ENCODE measurements at regions not wholly inside any gene's neighbourhood (a gene's known extent, or its start where the extent isn't known, plus 50 kb on each side); places are given as distances from the start of the nearest gene placed in this dataset.

GRCh38 chr12:63348556-63348955 is 197.6 kb upstream of the AVPR1A start:
- no peak for TF ChIP-seq MXI1 (IDR thresholded peaks at IDR 0.05; ENCODE audit: borderline replicate concordance, low read depth, low read length)
- TF ChIP-seq, protein P1, sequence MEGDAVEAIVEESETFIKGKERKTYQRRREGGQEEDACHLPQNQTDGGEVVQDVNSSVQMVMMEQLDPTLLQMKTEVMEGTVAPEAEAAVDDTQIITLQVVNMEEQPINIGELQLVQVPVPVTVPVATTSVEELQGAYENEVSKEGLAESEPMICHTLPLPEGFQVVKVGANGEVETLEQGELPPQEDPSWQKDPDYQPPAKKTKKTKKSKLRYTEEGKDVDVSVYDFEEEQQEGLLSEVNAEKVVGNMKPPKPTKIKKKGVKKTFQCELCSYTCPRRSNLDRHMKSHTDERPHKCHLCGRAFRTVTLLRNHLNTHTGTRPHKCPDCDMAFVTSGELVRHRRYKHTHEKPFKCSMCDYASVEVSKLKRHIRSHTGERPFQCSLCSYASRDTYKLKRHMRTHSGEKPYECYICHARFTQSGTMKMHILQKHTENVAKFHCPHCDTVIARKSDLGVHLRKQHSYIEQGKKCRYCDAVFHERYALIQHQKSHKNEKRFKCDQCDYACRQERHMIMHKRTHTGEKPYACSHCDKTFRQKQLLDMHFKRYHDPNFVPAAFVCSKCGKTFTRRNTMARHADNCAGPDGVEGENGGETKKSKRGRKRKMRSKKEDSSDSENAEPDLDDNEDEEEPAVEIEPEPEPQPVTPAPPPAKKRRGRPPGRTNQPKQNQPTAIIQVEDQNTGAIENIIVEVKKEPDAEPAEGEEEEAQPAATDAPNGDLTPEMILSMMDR (conservative IDR thresholded peaks at IDR 0.05; ENCODE audit: low read depth, low read length), result no peak
- no peak for TF ChIP-seq NFE2L2 (IDR thresholded peaks at IDR 0.05; ENCODE audit: low read depth, low read length)
- TF ChIP-seq CHD1 (IDR thresholded peaks at IDR 0.05; ENCODE audit: low read depth, low read length), result no peak
- TF ChIP-seq MAFK (IDR thresholded peaks at IDR 0.05; ENCODE audit: low read depth, low read length), result no peak
- TF ChIP-seq POLR2A (IDR thresholded peaks at IDR 0.05; ENCODE audit: low read depth, low read length), result no peak
- no peak for TF ChIP-seq USF2 (IDR thresholded peaks at IDR 0.05; ENCODE audit: low read depth, low read length)
- TF ChIP-seq SMC3 (IDR thresholded peaks at IDR 0.05; ENCODE audit: low read depth, low read length), result no peak
- TF ChIP-seq, protein P2, sequence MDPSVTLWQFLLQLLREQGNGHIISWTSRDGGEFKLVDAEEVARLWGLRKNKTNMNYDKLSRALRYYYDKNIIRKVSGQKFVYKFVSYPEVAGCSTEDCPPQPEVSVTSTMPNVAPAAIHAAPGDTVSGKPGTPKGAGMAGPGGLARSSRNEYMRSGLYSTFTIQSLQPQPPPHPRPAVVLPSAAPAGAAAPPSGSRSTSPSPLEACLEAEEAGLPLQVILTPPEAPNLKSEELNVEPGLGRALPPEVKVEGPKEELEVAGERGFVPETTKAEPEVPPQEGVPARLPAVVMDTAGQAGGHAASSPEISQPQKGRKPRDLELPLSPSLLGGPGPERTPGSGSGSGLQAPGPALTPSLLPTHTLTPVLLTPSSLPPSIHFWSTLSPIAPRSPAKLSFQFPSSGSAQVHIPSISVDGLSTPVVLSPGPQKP (IDR thresholded peaks at IDR 0.05; ENCODE audit: borderline replicate concordance, low read depth, low read length), result no peak
- no peak for TF ChIP-seq FOS (IDR thresholded peaks at IDR 0.05; ENCODE audit: low read depth, low read length)
- no peak for TF ChIP-seq RAD21 (IDR thresholded peaks at IDR 0.05; ENCODE audit: low read length)
- TF ChIP-seq MAZ (IDR thresholded peaks at IDR 0.05; ENCODE audit: borderline replicate concordance, low read depth, low read length), result no peak
- TF ChIP-seq RFX5 (IDR thresholded peaks at IDR 0.05; ENCODE audit: low read depth, low read length), result no peak
